GOT3 (cell line): ENCODE measurements at regions not wholly inside any gene's neighbourhood (a gene's known extent, or its start where the extent isn't known, plus 50 kb on each side); places are given as distances from the start of the nearest gene placed in this dataset.

Experiments
- DNase-seq: peaks from one replicate; lab custom pipeline; 2025; ENCODE audit warnings: mixed read lengths; lab: John Stamatoyannopoulos, UW

- no peak for DNase-seq
These were observed 113.5 kb downstream of the BTG1 start for GRCh38 chr12:92032101-92032500.

- DNase-seq: no peak
These were observed 115.0 kb downstream of the BTG1 start for GRCh38 chr12:92030618-92031017.

- no peak for DNase-seq
These were observed 115.6 kb downstream of the BTG1 start for GRCh38 chr12:92029902-92030586.

- DNase-seq: no peak
These were observed 116.5 kb downstream of the BTG1 start for GRCh38 chr12:92029136-92029535.

GRCh38 chr12:92028441-92028709, 117.3 kb downstream of the BTG1 start:
- no peak for DNase-seq

- no peak for DNase-seq
These were observed 117.8 kb downstream of the BTG1 start for GRCh38 chr12:92027701-92028440.

GRCh38 chr12:92027243-92027642, 118.4 kb downstream of the BTG1 start:
- no peak for DNase-seq

- DNase-seq: no peak
These were observed 120.0 kb downstream of the BTG1 start for GRCh38 chr12:92025462-92026207.

- DNase-seq: no peak
These were observed 123.6 kb downstream of the BTG1 start for GRCh38 chr12:92022093-92022492.

- no peak for DNase-seq
These were observed 124.0 kb downstream of the BTG1 start for GRCh38 chr12:92021666-92022035.

GRCh38 chr12:92020983-92021665, 124.5 kb downstream of the BTG1 start:
- no peak for DNase-seq

- no peak for DNase-seq
These were observed 126.0 kb downstream of the BTG1 start for GRCh38 chr12:92019491-92020277.

GRCh38 chr12:92012691-92013090, 133.0 kb downstream of the BTG1 start:
- no peak for DNase-seq

- no peak for DNase-seq
These were observed 134.6 kb downstream of the BTG1 start for GRCh38 chr12:92010853-92011701.

GRCh38 chr12:92010368-92010767, 135.3 kb downstream of the BTG1 start:
- DNase-seq: no peak

GRCh38 chr12:92008345-92008744, 137.3 kb downstream of the BTG1 start:
- DNase-seq: no peak

GRCh38 chr12:92007787-92008186, 137.9 kb downstream of the BTG1 start:
- DNase-seq: no peak

- no peak for DNase-seq
These were observed 141.9 kb downstream of the BTG1 start for GRCh38 chr12:92003701-92004100.

- DNase-seq: no peak
These were observed 142.8 kb downstream of the BTG1 start for GRCh38 chr12:92002673-92003382.

GRCh38 chr12:92002195-92002649, 143.4 kb downstream of the BTG1 start:
- DNase-seq: no peak
